Ishikawa (cell line): ENCODE measurements at regions not wholly inside any gene's neighbourhood (a gene's known extent, or its start where the extent isn't known, plus 50 kb on each side); places are given as distances from the start of the nearest gene placed in this dataset.

Experiments used
- TAF1 ChIP-seq: IDR thresholded peaks from 2 replicates; pipeline ENCODE4 v1.6.1; 2012; ENCODE audit warnings: low read depth, mild to moderate bottlenecking
- TF ChIP-seq, protein P1 (sequence below): IDR thresholded peaks from 2 replicates; pipeline ENCODE4 v1.6.1; 2012

DNA sequence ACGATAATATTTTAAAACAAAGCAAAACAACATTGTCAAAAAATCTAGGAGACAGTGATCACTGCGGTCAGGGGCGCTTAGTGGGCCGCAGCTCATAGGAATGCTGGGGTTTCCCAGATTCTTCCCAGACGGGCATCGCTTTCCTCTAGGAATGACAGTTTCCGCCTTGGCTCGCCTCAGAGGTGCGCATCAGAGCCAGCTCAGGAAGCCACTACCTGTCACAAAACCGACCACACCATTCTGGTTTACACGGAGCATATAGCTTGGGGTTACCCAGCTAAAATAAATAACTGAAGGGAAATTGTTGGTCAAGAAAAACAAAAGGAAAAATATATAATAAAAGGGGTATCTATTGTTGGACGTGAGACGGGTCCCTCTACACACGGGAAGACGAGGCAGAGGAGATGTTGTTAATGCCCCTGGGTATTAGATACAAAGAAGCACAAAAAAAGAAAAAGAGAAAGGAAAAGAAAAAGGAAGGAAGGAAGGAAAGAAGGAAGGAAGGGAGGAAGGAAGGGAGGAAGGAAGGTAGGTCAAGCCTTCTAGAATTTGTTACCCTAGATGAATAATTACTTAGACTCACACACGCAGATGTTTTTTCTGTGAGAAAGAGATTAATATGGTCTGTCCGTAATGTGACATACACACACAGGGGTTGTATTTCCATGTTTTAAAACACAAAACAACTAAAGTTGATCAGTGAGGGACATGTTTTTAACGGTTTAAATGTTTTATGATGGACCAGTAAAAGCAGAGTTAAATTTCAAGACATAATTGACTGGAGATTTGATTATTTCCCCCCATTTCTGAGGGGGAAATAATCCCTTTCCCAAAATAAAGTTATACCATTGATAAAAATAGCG, 292.4 kb upstream of the NFE2L3 start:
- TF ChIP-seq, protein P1, sequence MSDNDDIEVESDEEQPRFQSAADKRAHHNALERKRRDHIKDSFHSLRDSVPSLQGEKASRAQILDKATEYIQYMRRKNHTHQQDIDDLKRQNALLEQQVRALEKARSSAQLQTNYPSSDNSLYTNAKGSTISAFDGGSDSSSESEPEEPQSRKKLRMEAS: no peak
- TF ChIP-seq TAF1: no peak
